GM23338 (cell line): ENCODE measurements at regions not wholly inside any gene's neighbourhood (a gene's known extent, or its start where the extent isn't known, plus 50 kb on each side); places are given as distances from the start of the nearest gene placed in this dataset.

Experiments used
- CTCF ChIP-seq, 2 experiments: fragments of 200-600 bp in 1 of 2; sonication (generic) in 1 of 2; conservative IDR thresholded peaks; 2 replicates each; pipeline versions ENCODE4 v1.5.1 to v1.6.1; 2016 to 2017; ENCODE audit warnings: antibody characterized with exemption in 2 of 2, low read depth in 2 of 2, mild to moderate bottlenecking in 2 of 2, moderate library complexity in 1 of 2
- EZH2phosphoT487 ChIP-seq: fragments of 200-600 bp; sonication (generic); IDR thresholded peaks from one replicate; pipeline ENCODE4 v1.8.1; 2018; ENCODE audit warnings: antibody characterized with exemption; ENCODE audit not compliant: unreplicated experiment
- POLR2AphosphoS5 ChIP-seq: IDR thresholded peaks from 2 replicates; pipeline ENCODE4 v1.6.1; 2016; ENCODE audit warnings: antibody characterized with exemption, low read depth
- REST ChIP-seq: IDR thresholded peaks from one replicate; pipeline ENCODE4 v1.6.1; 2018; ENCODE audit warnings: antibody characterized with exemption; ENCODE audit not compliant: unreplicated experiment

GRCh38 chr12:76201758-76202157, 117.3 kb upstream of the NAP1L1 start:
- TF ChIP-seq REST, result no peak
- no peak for TF ChIP-seq POLR2AphosphoS5
- TF ChIP-seq CTCF (conservative IDR thresholded peaks at IDR 0.05; ENCODE audit: low read depth in 2 of 2), result no peak
- no peak for TF ChIP-seq EZH2phosphoT487
